GM18909 (cell line): ENCODE measurements at regions not wholly inside any gene's neighbourhood (a gene's known extent, or its start where the extent isn't known, plus 50 kb on each side); places are given as distances from the start of the nearest gene placed in this dataset.

Experiments used
- ATAC-seq: cut with Tn5 transposase; IDR thresholded peaks from one replicate; pipeline ENCODE4 v1.9.1; 2021; ENCODE audit warnings: mild to moderate bottlenecking; ENCODE audit not compliant: unreplicated experiment, poor library complexity

- ATAC-seq: no peak
Observed at GRCh38 chr6:115729036-115729435, 331.7 kb downstream of the FRK start.

GRCh38 chr6:115728171-115728570, 332.5 kb downstream of the FRK start:
- no peak for ATAC-seq

- no peak for ATAC-seq
Observed at GRCh38 chr6:115721564-115721963, 339.1 kb downstream of the FRK start.

GRCh38 chr6:115720900-115721299, 339.8 kb downstream of the FRK start:
- ATAC-seq: no peak

GRCh38 chr6:115717472-115717871, 343.2 kb downstream of the FRK start:
- peak; percentile 45 for ATAC-seq

GRCh38 chr6:115717062-115717461, 343.6 kb downstream of the FRK start:
- peak; percentile 100 for ATAC-seq

- no peak for ATAC-seq
Observed at GRCh38 chr6:115712291-115712961, 348.3 kb downstream of the FRK start.

- ATAC-seq: no peak
Observed at GRCh38 chr6:115708850-115709249, 351.8 kb downstream of the FRK start.

GRCh38 chr6:115706981-115707380, 353.7 kb downstream of the FRK start:
- no peak for ATAC-seq

- no peak for ATAC-seq
Observed at GRCh38 chr6:115706324-115706723, 354.4 kb downstream of the FRK start.

- ATAC-seq: no peak
Observed at GRCh38 chr6:115704028-115704427, 356.7 kb downstream of the FRK start.

- no peak for ATAC-seq
Observed at GRCh38 chr6:115691433-115691832, 369.3 kb downstream of the FRK start.

GRCh38 chr6:115690854-115691253, 369.8 kb downstream of the FRK start:
- no peak for ATAC-seq

GRCh38 chr6:115681978-115682775, 378.5 kb downstream of the FRK start:
- ATAC-seq: no peak

- no peak for ATAC-seq
Observed at GRCh38 chr6:115680621-115681020, 380.1 kb downstream of the FRK start.

- ATAC-seq: no peak
Observed at GRCh38 chr6:115677198-115677597, 383.5 kb downstream of the FRK start.

- no peak for ATAC-seq
Observed at GRCh38 chr6:115675443-115675842, 385.2 kb downstream of the FRK start.

GRCh38 chr6:115668781-115669180, 391.9 kb downstream of the FRK start:
- ATAC-seq: no peak

GRCh38 chr6:115668211-115668610, 392.5 kb downstream of the FRK start:
- ATAC-seq: no peak

GRCh38 chr6:115667478-115668026, 393.1 kb downstream of the FRK start:
- no peak for ATAC-seq

GRCh38 chr6:115666997-115667396, 393.7 kb downstream of the FRK start:
- ATAC-seq: no peak

GRCh38 chr6:115665310-115665709, 395.4 kb downstream of the FRK start:
- ATAC-seq: no peak
